ENCODE measurements at regions not wholly inside any gene's neighbourhood (a gene's known extent, or its start where the extent isn't known, plus 50 kb on each side); places are given as distances from the start of the nearest gene placed in this dataset.
A peak's percentile ranks its signal among the peaks of the same experiment; 100 is the strongest.

GRCh38 chr4:18813771-18814170 lies 792.2 kb upstream of the LCORL start:
- DNase-seq = no peak

- DNase-seq = no peak
These were observed 791.5 kb upstream of the LCORL start for GRCh38 chr4:18813055-18813454.

GRCh38 chr4:18803781-18804180 lies 782.2 kb upstream of the LCORL start:
- DNase-seq = no peak

- DNase-seq = no peak
These were observed 776.6 kb upstream of the LCORL start for GRCh38 chr4:18798123-18798522.

- DNase-seq = no peak
These were observed 774.2 kb upstream of the LCORL start for GRCh38 chr4:18795794-18796193.

GRCh38 chr4:18777190-18777930 lies 755.8 kb upstream of the LCORL start:
- DNase-seq = no peak

GRCh38 chr4:18767921-18768320 lies 746.4 kb upstream of the LCORL start:
- no peak for DNase-seq

GRCh38 chr4:18756671-18757070 lies 735.1 kb upstream of the LCORL start:
- no peak for DNase-seq

GRCh38 chr4:18754180-18754579 lies 732.6 kb upstream of the LCORL start:
- no peak for DNase-seq

- no peak for DNase-seq
These were observed 729.5 kb upstream of the LCORL start for GRCh38 chr4:18751083-18751482.

- DNase-seq = no peak
These were observed 727.8 kb upstream of the LCORL start for GRCh38 chr4:18749391-18749790.

GRCh38 chr4:18736551-18736950 lies 715.0 kb upstream of the LCORL start:
- no peak for DNase-seq

GRCh38 chr4:18735740-18736268 lies 714.2 kb upstream of the LCORL start:
- DNase-seq = no peak

GRCh38 chr4:18734405-18734804 lies 712.9 kb upstream of the LCORL start:
- no peak for DNase-seq

GRCh38 chr4:18733961-18734360 lies 712.4 kb upstream of the LCORL start:
- no peak for DNase-seq

GRCh38 chr4:18722748-18723191 lies 701.2 kb upstream of the LCORL start:
- no peak for DNase-seq

GRCh38 chr4:18698119-18698883 lies 676.7 kb upstream of the LCORL start:
- no peak for DNase-seq

GRCh38 chr4:18695733-18696527 lies 674.4 kb upstream of the LCORL start:
- no peak for DNase-seq

- no peak for DNase-seq
These were observed 670.1 kb upstream of the LCORL start for GRCh38 chr4:18691431-18692200.

GRCh38 chr4:18690291-18690955 lies 668.9 kb upstream of the LCORL start:
- no peak for DNase-seq

GRCh38 chr4:18689308-18690115 lies 668.0 kb upstream of the LCORL start:
- DNase-seq = peak; percentile 22
